Activated gamma-delta T cell treated with anti-CD3 and anti-CD28 coated beads, Interleukin-2, amount 50 U/mL, for 16 hours (primary cell): ENCODE measurements at regions not wholly inside any gene's neighbourhood (a gene's known extent, or its start where the extent isn't known, plus 50 kb on each side); places are given as distances from the start of the nearest gene placed in this dataset.

Experiments
- DNase-seq: peaks from one replicate; pipeline ENCODE4 v3.0.0-alpha.2; 2020; ENCODE audit warnings: low read depth

DNA sequence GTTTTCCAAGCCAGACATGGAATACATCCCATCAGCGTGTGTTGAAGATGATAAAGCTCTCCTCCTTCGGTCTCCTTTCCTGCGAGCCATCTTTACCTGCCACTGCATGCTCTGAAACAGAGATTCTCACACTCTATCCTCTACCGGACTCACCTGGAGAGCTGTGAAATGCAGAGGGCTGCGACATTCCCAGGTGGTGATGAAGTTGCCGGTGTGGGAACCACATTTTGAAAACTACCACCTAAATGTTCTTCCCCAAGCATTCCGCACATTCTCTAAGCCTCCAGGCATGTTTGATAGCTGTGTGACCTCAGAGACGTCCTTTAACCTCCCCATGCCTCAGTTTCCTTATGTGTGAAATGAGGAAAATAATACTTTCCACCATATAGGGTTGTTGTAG is 226.2 kb upstream of the RAB6C start:
- no peak for DNase-seq

- DNase-seq = no peak
These were observed 225.0 kb upstream of the RAB6C start for GRCh38 chr2:129754421-129754820.

DNA sequence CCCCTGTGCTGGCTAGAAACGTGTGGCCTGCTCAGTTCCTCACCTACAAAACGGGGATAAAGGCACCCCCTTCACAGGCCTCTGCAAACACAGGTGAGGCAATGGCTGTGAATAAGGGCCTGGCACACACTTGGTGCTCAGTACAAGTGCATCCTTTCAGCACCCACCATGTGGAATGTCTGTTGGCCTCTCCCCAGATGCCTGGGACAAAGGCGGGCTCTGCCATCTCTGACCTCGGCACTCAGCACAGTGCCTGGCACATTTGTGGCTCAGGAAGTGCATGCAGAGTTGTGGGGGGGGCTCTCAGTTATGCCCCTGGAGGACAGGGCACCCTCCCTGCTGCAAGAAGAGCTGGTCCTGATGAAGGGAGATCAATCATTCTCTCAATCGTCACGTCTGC is 224.6 kb upstream of the RAB6C start:
- no peak for DNase-seq

GRCh38 chr2:129755786-129756185 is 223.7 kb upstream of the RAB6C start:
- no peak for DNase-seq

DNA sequence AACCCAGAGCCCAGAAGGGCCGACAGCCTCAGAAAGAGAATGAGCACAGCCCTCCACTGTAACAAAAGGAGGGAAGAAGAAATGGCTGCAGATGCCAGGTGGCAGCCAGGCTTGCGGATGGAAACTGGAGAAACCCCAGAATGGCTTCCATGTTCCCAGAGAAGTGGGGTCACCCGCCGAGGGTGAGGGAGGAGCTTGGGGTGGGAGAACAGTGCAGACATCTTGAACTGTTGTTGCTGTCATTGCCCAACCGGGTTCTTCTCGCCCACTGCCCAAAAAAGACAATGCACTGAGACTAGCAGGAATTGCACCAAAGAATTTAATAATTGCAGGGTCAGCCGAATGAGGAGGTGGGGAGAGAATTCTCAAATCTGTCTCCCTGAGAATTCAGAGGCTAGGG is 223.2 kb upstream of the RAB6C start:
- DNase-seq = no peak

DNA sequence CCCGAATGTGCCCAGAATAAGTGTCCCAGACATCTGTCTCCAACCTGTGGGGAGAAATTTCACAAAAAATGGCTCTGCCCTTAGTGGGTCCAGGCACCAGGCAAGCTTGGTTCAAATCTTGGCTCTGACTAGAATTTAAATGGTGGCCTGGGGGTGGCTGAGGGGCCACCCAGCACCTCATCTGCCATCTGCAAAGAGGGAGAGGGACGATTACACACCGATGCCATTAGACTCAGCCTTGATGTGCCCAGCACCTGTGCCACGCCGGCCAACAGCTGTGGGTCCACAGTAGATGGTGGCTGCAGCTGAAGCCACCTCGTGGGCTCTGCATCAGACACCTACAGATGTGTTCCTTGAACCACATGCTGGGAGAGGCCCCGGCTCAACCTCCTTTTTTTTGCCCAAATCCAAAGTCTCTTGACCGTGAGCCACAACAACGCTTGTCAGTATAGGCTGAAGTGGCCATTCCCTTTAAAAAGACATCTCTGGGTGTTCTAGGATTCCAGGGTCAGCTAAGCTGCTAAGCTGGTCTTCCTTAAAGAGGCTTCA is 222.0 kb upstream of the RAB6C start:
- no peak for DNase-seq

DNA sequence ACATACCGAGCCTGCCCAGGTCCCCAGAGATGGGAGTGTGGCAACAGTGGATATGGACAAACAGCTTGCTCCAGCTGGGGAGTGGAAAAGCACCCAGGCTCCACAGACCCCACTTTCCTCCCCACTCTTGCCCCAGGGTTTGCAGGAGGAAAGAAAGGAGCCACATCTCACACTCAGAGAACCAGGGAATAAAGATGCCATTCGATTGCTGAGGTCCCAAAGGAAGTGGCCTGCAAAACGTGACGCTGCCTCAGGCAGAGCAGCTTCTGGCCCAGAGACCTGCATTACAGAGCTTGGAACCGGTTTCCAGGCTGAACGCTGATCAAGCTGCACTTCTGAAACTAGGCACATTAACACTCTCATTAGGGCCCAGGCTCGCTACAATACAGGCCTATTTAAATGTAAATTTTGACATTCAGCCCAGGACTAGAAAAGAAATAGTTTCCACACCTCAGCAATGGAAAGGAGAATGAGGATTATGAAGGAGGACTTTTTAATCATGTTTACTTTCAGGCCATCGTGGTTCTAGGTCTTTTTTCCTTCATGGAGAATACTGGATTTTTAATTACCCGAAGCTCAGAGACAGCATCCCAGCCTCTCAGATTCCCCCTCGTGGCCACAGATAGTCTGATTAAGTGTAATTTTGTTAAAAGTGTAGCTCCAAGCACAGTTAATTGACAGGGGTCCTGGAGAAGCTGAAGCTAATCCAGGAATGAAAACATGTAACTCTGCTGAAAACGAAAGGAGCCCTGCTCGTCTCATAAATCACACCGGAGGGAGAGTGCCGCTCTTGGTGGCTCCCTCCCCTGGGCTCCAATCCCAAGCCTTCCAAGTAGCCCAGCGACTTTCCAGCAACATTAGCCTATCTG is 221.3 kb upstream of the RAB6C start:
- no peak for DNase-seq

- no peak for DNase-seq
These were observed 220.5 kb upstream of the RAB6C start for GRCh38 chr2:129758784-129759471.

GRCh38 chr2:129759472-129760010 is 219.9 kb upstream of the RAB6C start:
- no peak for DNase-seq

GRCh38 chr2:129760669-129761068 is 218.8 kb upstream of the RAB6C start:
- DNase-seq = no peak

GRCh38 chr2:129761569-129762021 is 217.9 kb upstream of the RAB6C start:
- DNase-seq = no peak

- DNase-seq = no peak
These were observed 216.9 kb upstream of the RAB6C start for GRCh38 chr2:129762386-129763189.

DNA sequence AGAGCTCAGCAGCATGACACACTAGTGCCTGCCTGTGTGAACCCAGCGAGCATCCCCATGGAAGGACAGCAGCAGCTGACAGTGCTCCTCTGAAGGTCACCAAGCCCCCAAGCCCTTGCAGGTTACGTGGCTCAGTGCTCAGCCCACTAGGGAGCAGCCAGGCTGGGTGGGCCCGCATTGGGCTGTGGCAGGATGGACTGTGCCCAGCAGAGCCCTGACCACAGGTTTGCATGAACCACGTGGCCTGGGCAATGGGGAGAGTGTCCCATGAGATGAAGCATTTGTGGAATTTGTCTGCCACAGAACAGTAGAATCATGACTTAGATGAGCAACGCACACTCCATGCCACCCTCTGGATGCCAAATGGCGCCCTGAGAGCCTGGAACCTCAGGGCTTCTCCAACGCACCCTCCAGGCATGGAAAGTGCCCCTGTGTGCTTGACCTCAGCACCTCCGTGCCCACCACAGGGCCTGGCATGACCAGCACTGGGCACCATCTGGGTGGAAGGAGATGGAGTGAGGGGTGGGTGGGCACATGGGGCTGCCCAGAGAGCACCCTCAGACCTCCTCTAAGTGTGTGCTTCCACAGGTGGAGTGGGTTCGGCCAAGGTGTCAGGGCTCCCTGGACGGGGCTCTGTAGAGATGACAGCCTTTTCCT is 216.1 kb upstream of the RAB6C start:
- DNase-seq = no peak

DNA sequence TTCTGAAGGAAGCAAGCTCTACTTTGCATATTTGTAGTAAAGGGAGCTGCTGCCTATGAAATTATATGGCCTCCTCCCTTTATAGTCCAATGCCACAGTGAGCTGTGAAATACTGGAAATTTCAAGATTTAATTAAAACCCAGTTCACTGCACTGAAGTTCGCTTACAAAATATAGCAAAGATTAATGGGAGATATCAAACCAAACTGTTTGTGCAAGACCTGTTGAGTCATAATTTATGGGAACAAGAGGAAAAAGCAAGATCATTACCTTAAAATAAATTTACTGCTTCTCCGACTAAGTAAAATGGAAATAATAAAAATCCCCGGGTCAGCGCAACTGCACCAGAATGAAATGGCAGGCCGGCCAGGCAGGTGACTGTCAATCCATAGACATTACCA is 215.5 kb upstream of the RAB6C start:
- DNase-seq = no peak

GRCh38 chr2:129764376-129765325 is 214.8 kb upstream of the RAB6C start:
- DNase-seq = no peak

DNA sequence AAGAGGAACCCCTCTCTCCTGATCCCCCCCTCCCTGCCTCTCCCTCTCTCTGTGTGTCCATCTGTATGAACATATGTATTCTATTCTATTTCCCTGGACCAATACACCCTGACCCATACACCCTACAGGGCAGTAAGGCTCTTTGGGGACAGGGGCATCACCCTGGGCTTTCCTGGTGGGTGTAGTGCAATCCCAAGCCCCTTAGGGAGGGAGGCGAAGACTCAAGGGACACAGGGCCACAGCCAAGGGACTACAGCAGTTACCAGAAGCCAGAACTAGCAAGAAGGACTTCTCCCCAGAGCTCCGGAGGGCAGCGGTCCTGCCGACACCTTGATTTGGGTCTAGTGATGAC is 214.2 kb upstream of the RAB6C start:
- DNase-seq = no peak

DNA sequence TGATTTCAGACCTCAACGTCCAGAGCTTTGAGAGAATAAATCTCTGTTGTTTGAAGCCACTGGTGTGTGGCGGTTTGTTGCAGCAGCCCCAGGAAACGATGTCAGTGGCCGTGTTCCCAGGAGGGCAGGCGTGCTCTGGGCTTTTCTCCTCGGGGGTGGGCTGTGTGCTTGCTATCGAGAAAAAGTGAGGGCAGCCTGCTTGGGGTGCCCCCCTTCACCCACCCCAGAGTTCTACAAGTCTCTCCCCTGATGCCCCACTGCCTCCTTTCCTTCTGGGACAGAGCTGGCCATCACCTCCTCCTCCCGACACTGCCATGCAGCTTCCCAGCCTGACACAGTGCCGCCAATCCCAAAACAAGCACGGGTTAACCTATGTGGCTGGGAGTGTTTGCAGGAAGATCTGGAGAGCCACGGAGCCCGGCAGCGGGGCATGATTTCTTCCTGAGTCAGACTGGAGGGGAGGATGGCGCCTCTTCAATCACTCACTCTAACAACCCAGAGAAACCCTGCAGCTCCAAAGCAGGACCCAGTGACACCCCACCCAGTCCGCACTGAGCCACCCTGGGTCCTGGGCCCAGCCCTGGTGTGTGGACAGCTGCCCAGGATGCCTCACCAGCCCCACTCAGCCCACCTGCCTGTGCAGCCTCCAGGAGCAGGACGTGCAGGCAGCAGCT is 213.7 kb upstream of the RAB6C start:
- no peak for DNase-seq

DNA sequence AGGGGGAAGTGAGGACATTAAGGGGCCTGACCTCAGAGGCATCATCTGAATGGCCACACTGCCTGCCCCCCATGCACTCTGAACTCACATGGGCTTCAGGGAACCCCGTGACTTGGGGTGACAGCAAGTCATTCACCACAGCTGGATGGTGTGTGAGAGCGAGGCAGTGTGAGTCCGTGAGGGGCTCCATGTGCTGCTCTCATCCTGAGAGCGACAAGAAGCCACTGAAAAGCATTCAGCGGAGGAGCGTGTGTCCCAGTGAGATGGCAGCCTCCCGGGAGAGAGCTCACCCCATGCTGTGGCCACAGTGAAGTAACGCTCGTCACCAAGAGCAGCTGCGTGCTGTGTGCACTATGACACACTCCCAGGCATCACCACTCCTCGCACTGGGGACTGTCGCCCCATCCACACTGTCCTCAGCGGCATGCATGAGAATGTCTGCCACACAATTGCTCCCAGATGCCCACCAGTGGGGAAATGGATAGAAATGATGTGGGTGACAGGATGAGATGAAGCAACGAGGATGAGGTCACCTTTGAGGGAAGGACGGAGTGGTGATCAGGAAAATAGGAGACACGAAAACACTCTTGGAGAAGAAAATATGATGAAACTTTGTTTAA is 213.0 kb upstream of the RAB6C start:
- DNase-seq = no peak

- no peak for DNase-seq
These were observed 212.0 kb upstream of the RAB6C start for GRCh38 chr2:129767346-129768035.
